ENCODE measurements at regions not wholly inside any gene's neighbourhood (a gene's known extent, or its start where the extent isn't known, plus 50 kb on each side); places are given as distances from the start of the nearest gene placed in this dataset.
"Not testable (repeated sequence)": the region's sequence is repeated elsewhere in the genome, so short reads cannot be mapped to it uniquely, and the experiment has no call there.

DNA sequence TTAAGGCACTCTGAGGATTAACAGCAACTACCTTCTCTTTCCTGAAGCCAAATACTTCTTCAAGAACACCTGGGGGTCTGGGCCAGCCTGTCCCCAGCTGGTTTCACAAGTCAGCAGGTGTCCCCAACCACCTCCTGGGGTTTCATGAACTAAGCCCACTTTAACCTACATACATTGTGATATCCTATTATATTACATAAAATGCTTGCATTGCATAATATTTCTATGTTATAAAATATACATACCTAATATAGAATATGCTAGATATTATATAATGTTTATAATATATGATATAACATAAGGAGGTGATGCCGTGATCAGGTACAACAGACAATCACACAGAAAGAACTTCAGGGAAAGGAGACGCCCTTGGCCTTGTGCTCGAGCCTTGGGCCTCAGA lies 367.6 kb downstream of the C16orf95 start:
- TF ChIP-seq Cebpa-rat (IDR thresholded peaks at IDR 0.05): no peak
- H3K27ac ChIP-seq: no peak overlapping the region
- H3K4me2 ChIP-seq: no peak overlapping the region
- no peaks in the 10 kb centered on the region for H3K27me3 ChIP-seq
- peaks cover 8% of the 10 kb centered on the region; the same call in 1 of the 2 replicates for H3K4me1 ChIP-seq
- no peak overlapping the region for H3K4me3 ChIP-seq
- no peak overlapping the region for H3K9ac ChIP-seq
- H4K20me1 ChIP-seq: no peaks in the 10 kb centered on the region
- H3K36me3 ChIP-seq: no peaks in the 10 kb centered on the region
- no peaks in the 10 kb centered on the region; the same call in 1 of the 2 replicates for H3K9me3 ChIP-seq

DNA sequence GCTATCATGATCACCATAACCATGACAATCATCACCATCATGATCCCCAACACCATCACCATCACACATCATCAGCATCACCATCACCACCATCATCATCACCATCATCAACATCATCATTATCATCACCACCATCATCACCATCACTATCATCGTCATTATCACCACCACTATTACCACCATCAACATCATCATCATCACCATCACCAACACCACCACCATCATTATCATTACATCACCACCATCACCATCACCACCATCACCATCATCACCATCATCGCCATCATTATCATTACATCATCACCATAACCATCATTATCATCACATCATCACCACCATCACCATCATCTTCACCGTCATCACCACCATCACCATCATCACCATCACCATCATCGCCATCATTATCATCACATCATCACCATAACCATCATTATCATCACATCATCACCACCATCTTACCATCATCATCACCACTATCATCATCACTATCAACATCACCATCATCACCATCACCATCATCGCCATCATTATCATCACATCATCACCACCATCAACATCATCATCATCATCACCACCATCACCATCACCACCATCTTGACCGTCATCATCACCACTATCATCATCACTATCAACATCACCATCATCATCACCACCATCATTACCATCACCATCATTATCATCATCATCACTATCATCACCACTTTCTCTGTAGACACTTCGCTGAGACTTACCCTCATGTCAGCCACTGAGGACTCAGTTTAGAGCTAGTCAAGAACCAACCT lies 366.0 kb downstream of the C16orf95 start:
- H3K27ac ChIP-seq: no peak overlapping the region
- H3K9ac ChIP-seq: no peak overlapping the region
- no peak for TF ChIP-seq Cebpa-rat (IDR thresholded peaks at IDR 0.05)
- no peaks in the 10 kb centered on the region; the same call in 1 of the 2 replicates for H3K9me3 ChIP-seq
- no peaks in the 10 kb centered on the region for H4K20me1 ChIP-seq
- no peaks in the 10 kb centered on the region for H3K27me3 ChIP-seq
- H3K4me2 ChIP-seq: no peak overlapping the region
- H3K4me1 ChIP-seq: peaks cover 10% of the 10 kb centered on the region
- no peaks in the 10 kb centered on the region for H3K36me3 ChIP-seq
- H3K4me3 ChIP-seq: no peak overlapping the region

DNA sequence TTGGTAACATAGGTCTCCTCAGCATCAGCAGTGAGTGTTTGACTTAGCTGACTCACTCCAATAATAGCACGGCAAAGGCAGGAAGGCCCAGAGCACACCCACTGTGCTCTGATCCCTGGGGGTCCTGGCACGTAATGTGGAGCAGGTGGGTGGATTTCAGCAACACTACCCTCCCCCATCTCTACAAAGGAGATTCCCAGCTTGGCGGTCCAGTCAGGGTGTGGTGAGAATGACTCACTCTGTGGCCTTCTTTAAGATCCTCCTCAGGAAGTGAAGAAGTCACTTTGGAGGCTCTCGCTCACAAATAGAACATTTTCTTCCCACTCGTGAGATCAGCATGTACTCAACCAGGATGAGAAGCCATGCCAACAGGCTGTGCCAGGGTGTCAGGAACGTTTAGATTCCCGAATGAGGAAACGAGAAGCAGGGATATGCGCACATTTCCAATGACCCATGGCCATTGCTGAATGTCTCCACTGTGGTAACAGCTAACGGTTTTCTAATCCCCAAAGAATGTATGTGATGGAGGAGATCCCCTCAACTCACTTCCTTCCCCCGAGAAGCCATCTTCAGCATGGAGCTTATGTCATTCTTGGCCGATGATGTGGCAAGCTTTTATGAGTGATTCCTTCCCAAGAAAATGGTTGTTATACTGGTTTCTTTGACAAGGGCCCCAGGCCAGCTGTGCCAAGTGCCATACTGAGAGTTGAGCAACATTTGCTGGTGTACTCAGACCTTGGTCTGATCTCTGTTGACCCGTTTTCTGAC lies 365.2 kb downstream of the C16orf95 start:
- Histone ChIP-seq H3K4me1 (peaks cover 17% of the 10 kb centered on the region), H3K4me3 (no peak overlapping the region), H3K9me3 (no peaks in the 10 kb centered on the region; the same call in 1 of the 2 replicates), H3K9ac (no peak overlapping the region), H3K27me3 (no peaks in the 10 kb centered on the region), H4K20me1 (no peaks in the 10 kb centered on the region), H3K36me3 (no peaks in the 10 kb centered on the region), H3K4me2 (peak overlapping the region; percentile 24; the same call in 1 of the 2 replicates), H3K27ac (no peak overlapping the region)
- no peak for TF ChIP-seq Cebpa-rat (IDR thresholded peaks at IDR 0.05)

DNA sequence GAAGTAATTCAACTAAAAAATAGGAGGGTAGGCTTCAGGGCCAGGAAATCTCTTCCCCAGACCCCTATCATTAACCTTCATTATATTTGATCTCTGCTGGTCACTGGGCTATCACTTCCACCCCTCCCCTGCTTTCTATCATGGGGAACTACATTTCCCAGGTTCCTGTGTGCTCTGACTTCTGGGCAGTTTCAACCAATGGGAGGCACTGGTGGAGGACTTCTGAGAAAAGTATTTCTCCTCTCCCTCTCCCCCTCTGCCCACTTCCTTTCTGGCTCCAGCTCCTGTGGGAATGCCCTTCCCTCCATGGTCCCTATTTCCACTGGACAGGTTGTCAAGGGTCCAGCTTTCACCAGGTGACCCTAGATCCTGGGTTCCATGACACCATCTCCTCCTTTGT lies 364.4 kb downstream of the C16orf95 start:
- Histone ChIP-seq H3K4me2 (no peak overlapping the region), H3K4me1 (peaks cover 17% of the 10 kb centered on the region), H4K20me1 (no peaks in the 10 kb centered on the region), H3K27ac (no peak overlapping the region), H3K9me3 (no peaks in the 10 kb centered on the region; the same call in 1 of the 2 replicates), H3K4me3 (no peak overlapping the region), H3K36me3 (no peaks in the 10 kb centered on the region), H3K9ac (no peak overlapping the region), H3K27me3 (no peaks in the 10 kb centered on the region)
- TF ChIP-seq Cebpa-rat (IDR thresholded peaks at IDR 0.05): no peak

DNA sequence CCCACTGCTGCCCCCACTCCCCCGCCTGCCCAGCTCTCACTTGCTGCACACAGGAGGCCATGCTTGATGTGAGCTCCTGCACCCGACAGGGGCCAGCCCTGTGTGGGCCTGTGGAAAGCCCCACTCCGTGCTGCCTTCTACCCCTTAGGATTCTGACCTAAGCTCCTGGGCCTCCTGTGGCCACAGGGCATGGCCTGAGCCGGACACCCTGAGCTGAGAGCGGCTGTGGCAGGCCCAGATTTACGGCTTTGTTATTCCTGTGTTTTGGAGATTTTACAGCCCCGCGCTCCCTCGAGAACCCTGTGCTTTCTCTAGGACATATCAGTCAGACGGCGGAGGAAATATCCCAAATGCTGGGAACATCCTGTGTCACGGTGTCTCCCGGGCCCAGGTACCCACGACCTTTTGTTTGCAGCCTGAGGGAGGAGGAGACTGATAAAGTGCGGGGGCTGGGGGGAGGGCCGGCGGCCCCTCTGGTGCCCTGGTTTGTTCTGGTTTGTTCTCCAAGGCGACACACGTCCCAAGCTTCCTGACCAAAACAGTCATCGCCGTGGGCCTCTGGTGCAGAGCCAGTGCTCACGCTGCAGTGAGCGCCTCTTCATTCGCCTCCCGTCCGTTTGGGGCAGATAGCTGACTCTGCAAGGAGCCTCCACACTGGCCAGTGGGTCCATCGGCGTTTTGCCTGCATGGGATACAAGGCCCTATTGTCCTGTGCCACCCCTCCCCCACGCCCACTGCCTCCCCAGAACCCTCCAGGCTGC lies 363.4 kb downstream of the C16orf95 start:
- no peak overlapping the region for H3K4me3 ChIP-seq
- H3K9me3 ChIP-seq: no peaks in the 10 kb centered on the region; the same call in 1 of the 2 replicates
- H4K20me1 ChIP-seq: no peaks in the 10 kb centered on the region
- H3K4me1 ChIP-seq: peaks cover 17% of the 10 kb centered on the region
- TF ChIP-seq Cebpa-rat (IDR thresholded peaks at IDR 0.05): no peak
- no peaks in the 10 kb centered on the region for H3K27me3 ChIP-seq
- H3K9ac ChIP-seq: no peak overlapping the region
- H3K4me2 ChIP-seq: no peak overlapping the region
- no peak overlapping the region for H3K27ac ChIP-seq
- no peaks in the 10 kb centered on the region for H3K36me3 ChIP-seq

DNA sequence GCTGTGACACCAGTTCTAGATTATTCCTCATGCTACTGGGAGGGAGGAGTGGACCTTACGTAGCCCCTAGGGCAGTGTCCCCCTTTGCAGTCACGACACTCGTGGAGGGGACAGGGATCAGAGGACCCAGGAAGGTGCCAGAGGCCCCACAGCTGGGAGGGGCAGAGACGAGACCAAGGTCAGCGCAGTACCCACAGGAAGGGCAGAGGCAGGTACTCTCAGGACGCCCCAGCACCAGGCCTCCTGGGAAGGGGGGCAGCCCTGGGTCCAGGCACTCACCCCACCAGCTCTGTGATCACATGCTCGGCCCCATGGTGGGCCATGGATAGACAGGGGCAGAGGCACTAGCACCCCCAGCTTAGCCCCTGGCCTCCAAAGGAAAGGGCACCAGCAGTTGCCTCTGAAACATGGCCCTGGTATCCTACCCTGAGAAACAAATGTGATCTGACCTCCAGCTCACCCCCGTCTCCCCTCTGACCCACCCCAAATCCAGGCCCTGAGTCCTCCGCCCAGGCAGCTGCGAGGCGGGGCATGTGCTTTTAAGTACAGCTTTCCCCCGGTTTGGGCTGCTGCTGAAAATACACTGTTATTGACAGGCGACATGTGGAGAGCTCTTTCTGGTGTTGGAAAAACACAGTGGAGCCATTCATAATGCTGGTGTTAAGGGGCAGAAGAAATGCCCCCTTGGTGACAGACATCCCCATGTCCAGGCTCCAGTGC lies 361.9 kb downstream of the C16orf95 start:
- Histone ChIP-seq H4K20me1 (no peaks in the 10 kb centered on the region), H3K9ac (no peak overlapping the region), H3K4me3 (no peak overlapping the region), H3K36me3 (no peaks in the 10 kb centered on the region), H3K4me1 (peaks cover 17% of the 10 kb centered on the region), H3K27ac (no peak overlapping the region), H3K9me3 (no peaks in the 10 kb centered on the region; the same call in 1 of the 2 replicates), H3K27me3 (no peaks in the 10 kb centered on the region), H3K4me2 (no peak overlapping the region)
- no peak for TF ChIP-seq Cebpa-rat (IDR thresholded peaks at IDR 0.05)

DNA sequence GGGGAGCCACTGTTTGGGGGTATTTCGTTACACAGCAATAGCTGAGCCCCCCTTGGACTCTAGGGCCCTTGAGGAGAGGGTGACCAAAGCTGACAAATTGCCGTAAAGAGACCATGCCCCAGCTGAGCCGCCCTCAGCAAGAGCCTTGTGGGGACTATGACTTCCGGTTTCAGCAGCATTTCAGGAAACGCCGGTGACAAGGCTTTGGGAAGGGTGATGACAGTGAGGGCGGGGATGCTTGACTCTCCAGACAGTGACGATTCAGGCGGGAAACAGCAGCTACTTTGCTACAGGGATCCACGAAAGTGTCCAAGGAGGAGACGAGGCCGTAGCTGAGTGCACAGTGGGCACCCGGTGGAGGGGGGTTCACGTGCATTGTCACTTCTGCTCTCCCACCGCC lies 360.8 kb downstream of the C16orf95 start:
- H3K9ac ChIP-seq: no peak overlapping the region
- peaks cover 17% of the 10 kb centered on the region for H3K4me1 ChIP-seq
- no peak for TF ChIP-seq Cebpa-rat (IDR thresholded peaks at IDR 0.05)
- H3K9me3 ChIP-seq: no peaks in the 10 kb centered on the region; the same call in 1 of the 2 replicates
- H3K4me2 ChIP-seq: peak overlapping the region; percentile 44
- H3K27ac ChIP-seq: peak overlapping the region; percentile 22; the same call in 1 of the 2 replicates
- H3K36me3 ChIP-seq: no peaks in the 10 kb centered on the region
- H3K27me3 ChIP-seq: no peaks in the 10 kb centered on the region
- no peak overlapping the region for H3K4me3 ChIP-seq
- no peaks in the 10 kb centered on the region for H4K20me1 ChIP-seq

DNA sequence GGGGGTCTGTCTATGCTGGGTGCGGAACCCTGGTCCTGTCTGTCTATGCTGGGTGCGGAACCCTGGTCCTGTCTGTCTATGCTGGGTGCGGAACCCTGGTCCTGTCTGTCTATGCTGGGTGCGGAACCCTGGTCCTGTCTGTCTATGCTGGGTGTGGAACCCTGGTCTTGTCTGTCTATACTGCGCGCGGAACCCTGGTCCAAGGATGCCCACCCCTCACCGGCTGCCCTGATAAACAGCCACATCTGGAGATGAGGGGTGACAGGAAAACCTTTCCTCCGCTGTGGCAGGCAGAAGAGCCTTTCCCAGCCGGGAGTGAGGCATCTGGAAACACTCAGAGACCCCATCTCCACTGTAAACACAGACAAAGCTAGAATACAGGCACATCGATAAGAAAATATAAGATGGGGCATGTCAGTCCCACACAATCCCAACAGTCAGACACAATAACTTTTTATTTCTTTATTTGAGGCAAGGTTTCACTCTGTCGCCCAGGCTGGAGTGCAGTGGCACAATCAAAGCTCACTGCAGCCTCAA lies 359.5 kb downstream of the C16orf95 start:
- H3K4me1 ChIP-seq, H4K20me1 ChIP-seq, H3K4me3 ChIP-seq, H3K27ac ChIP-seq, H3K9ac ChIP-seq, H3K27me3 ChIP-seq, H3K9me3 ChIP-seq, H3K4me2 ChIP-seq, H3K36me3 ChIP-seq: not testable (repeated sequence)

DNA sequence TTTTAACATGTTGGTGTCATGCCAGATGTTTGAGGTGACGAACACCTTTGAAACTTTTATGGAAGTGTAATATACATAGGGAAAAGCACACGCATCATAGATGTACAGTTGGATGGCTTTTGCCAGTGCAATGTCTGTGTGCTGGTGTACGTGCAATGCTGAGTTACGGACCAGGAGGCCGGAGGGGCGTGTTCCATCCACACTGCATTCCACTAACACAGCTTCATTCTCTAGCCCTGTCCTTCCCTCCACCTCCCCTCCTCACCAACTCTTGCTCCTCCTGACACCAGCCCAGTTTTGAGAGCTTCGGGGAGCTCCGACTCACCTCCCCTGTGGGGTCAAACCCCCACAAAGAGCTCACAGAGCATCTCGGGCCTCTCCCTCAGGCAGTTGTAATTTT lies 358.8 kb downstream of the C16orf95 start:
- no peaks in the 10 kb centered on the region for H3K9me3 ChIP-seq
- no peak overlapping the region for H3K4me2 ChIP-seq
- no peak overlapping the region for H3K4me3 ChIP-seq
- H3K9ac ChIP-seq: no peak overlapping the region
- no peak for TF ChIP-seq Cebpa-rat (IDR thresholded peaks at IDR 0.05)
- H3K4me1 ChIP-seq: peaks cover 9% of the 10 kb centered on the region
- no peak overlapping the region for H3K27ac ChIP-seq
- H3K27me3 ChIP-seq: no peaks in the 10 kb centered on the region
- no peaks in the 10 kb centered on the region for H4K20me1 ChIP-seq
- no peaks in the 10 kb centered on the region for H3K36me3 ChIP-seq

All from BLaER1 (cell line).